OCI-LY1 (cell line): ENCODE measurements at regions not wholly inside any gene's neighbourhood (a gene's known extent, or its start where the extent isn't known, plus 50 kb on each side); places are given as distances from the start of the nearest gene placed in this dataset.

Source experiments
- H2AFZ ChIP-seq: fragments of 200-600 bp; sonication (generic), shearing (Covaris generic); 2 replicates; pipeline ENCODE4 v1.6.0; 2014; ENCODE audit warnings: antibody characterized with exemption, mild to moderate bottlenecking, low read length
- H3F3A ChIP-seq: fragments of 200-600 bp; sonication (generic), shearing (Covaris generic); 2 replicates; pipeline ENCODE4 v1.6.0; 2014; ENCODE audit warnings: mild to moderate bottlenecking, antibody characterized with exemption, low read length, moderate library complexity; ENCODE audit not compliant: insufficient read depth
- H3K27ac ChIP-seq: fragments of 200-600 bp; sonication (generic); 2 replicates; pipeline ENCODE4 v1.5.1; 2014; ENCODE audit warnings: low read length, mixed run types, mild to moderate bottlenecking, low read depth; ENCODE audit not compliant: poor library complexity, severe bottlenecking
- H3K27me3 ChIP-seq: fragments of 200-600 bp; sonication (generic); 2 replicates; pipeline ENCODE4 v1.6.0; 2014; ENCODE audit warnings: antibody characterized with exemption, mild to moderate bottlenecking, low read length, moderate library complexity; ENCODE audit not compliant: insufficient read depth
- H3K36me3 ChIP-seq: fragments of 200-600 bp; sonication (generic); 2 replicates; pipeline ENCODE4 v1.6.1; 2014; ENCODE audit warnings: mild to moderate bottlenecking, antibody characterized with exemption, low read length, moderate library complexity, mixed read lengths; ENCODE audit not compliant: insufficient read depth
- H3K4me1 ChIP-seq: fragments of 200-600 bp; sonication (generic); 2 replicates; pipeline ENCODE4 v1.5.1; 2014; ENCODE audit warnings: mild to moderate bottlenecking, low read length, moderate library complexity; ENCODE audit not compliant: insufficient read depth, severe bottlenecking
- H3K4me2 ChIP-seq: fragments of 200-600 bp; sonication (generic), shearing (Covaris generic); 2 replicates; pipeline ENCODE4 v1.6.1; 2014; ENCODE audit warnings: low read length
- H3K4me3 ChIP-seq: fragments of 200-600 bp; sonication (generic); 2 replicates; pipeline ENCODE4 v1.5.1; 2014; ENCODE audit warnings: low read length, low read depth, mild to moderate bottlenecking, mixed read lengths; ENCODE audit not compliant: poor library complexity, severe bottlenecking
- H3K79me2 ChIP-seq: fragments of 200-600 bp; shearing (Covaris generic); 2 replicates; pipeline ENCODE4 v1.6.1; 2016; ENCODE audit warnings: mixed run types, low read length, mixed read lengths; ENCODE audit not compliant: insufficient read depth
- H3K9ac ChIP-seq: fragments of 200-600 bp; sonication (generic), shearing (Covaris generic); 2 replicates; pipeline ENCODE4 v1.6.1; 2014; ENCODE audit warnings: mild to moderate bottlenecking, low read length, mixed read lengths
- H3K9me2 ChIP-seq: fragments of 200-600 bp; sonication (generic), shearing (Covaris generic); 2 replicates; pipeline ENCODE4 v1.6.1; 2014; ENCODE audit warnings: low read depth, mild to moderate bottlenecking, low read length, mixed read lengths
- H3K9me3 ChIP-seq: fragments of 200-600 bp; shearing (Covaris generic); 2 replicates; pipeline ENCODE4 v1.6.1; 2014; ENCODE audit warnings: low read length, mixed read lengths
- H4K20me1 ChIP-seq: fragments of 200-600 bp; sonication (generic), shearing (Covaris generic); 2 replicates; pipeline ENCODE4 v1.6.0; 2016; ENCODE audit warnings: mild to moderate bottlenecking, low read length; ENCODE audit not compliant: insufficient read depth
- EZH2 ChIP-seq: fragments of 200-600 bp; sonication (generic), shearing (Covaris generic); IDR thresholded peaks from 2 replicates; pipeline ENCODE4 v1.8.0; 2017; ENCODE audit warnings: borderline replicate concordance, mixed run types, mild to moderate bottlenecking, antibody characterized with exemption, low read length, moderate library complexity, mixed read lengths
- TF ChIP-seq, protein P1 (sequence below): fragments of 200-600 bp; sonication (generic), shearing (Covaris generic); IDR thresholded peaks from 2 replicates; pipeline ENCODE4 v1.5.1; 2017; ENCODE audit warnings: mild to moderate bottlenecking, antibody characterized with exemption, low read length, moderate library complexity, mixed read lengths

GRCh38 chr2:17181051-17181752, 337.0 kb downstream of the RAD51AP2 start:
- H3F3A ChIP-seq: no peaks in the 10 kb centered on the region
- H3K36me3 ChIP-seq: no peaks in the 10 kb centered on the region
- H3K27me3 ChIP-seq: no peaks in the 10 kb centered on the region
- H3K9me3 ChIP-seq: no peaks in the 10 kb centered on the region
- H3K4me3 ChIP-seq: no peak overlapping the region
- H3K79me2 ChIP-seq: no peaks in the 10 kb centered on the region
- no peak overlapping the region for H3K27ac ChIP-seq
- no peak overlapping the region for H3K9ac ChIP-seq
- no peak for TF ChIP-seq EZH2
- TF ChIP-seq, protein P1, sequence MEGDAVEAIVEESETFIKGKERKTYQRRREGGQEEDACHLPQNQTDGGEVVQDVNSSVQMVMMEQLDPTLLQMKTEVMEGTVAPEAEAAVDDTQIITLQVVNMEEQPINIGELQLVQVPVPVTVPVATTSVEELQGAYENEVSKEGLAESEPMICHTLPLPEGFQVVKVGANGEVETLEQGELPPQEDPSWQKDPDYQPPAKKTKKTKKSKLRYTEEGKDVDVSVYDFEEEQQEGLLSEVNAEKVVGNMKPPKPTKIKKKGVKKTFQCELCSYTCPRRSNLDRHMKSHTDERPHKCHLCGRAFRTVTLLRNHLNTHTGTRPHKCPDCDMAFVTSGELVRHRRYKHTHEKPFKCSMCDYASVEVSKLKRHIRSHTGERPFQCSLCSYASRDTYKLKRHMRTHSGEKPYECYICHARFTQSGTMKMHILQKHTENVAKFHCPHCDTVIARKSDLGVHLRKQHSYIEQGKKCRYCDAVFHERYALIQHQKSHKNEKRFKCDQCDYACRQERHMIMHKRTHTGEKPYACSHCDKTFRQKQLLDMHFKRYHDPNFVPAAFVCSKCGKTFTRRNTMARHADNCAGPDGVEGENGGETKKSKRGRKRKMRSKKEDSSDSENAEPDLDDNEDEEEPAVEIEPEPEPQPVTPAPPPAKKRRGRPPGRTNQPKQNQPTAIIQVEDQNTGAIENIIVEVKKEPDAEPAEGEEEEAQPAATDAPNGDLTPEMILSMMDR: no peak
- H3K4me2 ChIP-seq: no peak overlapping the region
- no peaks in the 10 kb centered on the region for H3K9me2 ChIP-seq
- H3K4me1 ChIP-seq: no peaks in the 10 kb centered on the region
- no peak overlapping the region for H2AFZ ChIP-seq
- H4K20me1 ChIP-seq: no peaks in the 10 kb centered on the region

- Histone ChIP-seq H3K4me2 (no peak overlapping the region), H3K27me3 (no peaks in the 10 kb centered on the region), H3K36me3 (no peaks in the 10 kb centered on the region), H3K4me1 (no peaks in the 10 kb centered on the region), H3K9me2 (no peaks in the 10 kb centered on the region), H4K20me1 (no peaks in the 10 kb centered on the region), H3K79me2 (no peaks in the 10 kb centered on the region), H2AFZ (no peak overlapping the region), H3K27ac (no peak overlapping the region), H3F3A (no peaks in the 10 kb centered on the region), H3K9me3 (no peaks in the 10 kb centered on the region), H3K9ac (no peak overlapping the region), H3K4me3 (no peak overlapping the region)
- TF ChIP-seq, protein P1: no peak
- no peak for TF ChIP-seq EZH2
Observed at GRCh38 chr2:17179145-17179808, 339.0 kb downstream of the RAD51AP2 start.

GRCh38 chr2:17177088-17177487, 341.2 kb downstream of the RAD51AP2 start:
- Histone ChIP-seq H3K4me2 (no peak overlapping the region), H3K4me1 (no peaks in the 10 kb centered on the region), H3K36me3 (no peaks in the 10 kb centered on the region), H3K27ac (no peak overlapping the region), H3K79me2 (no peaks in the 10 kb centered on the region), H3K9ac (no peak overlapping the region), H2AFZ (no peak overlapping the region), H3K4me3 (no peak overlapping the region), H4K20me1 (no peaks in the 10 kb centered on the region), H3F3A (no peaks in the 10 kb centered on the region), H3K27me3 (no peaks in the 10 kb centered on the region), H3K9me2 (no peaks in the 10 kb centered on the region), H3K9me3 (no peaks in the 10 kb centered on the region)
- no peak for TF ChIP-seq EZH2
- TF ChIP-seq, protein P1: no peak
